Psoas muscle (tissue), 7 donors: ENCODE measurements at regions not wholly inside any gene's neighbourhood (a gene's known extent, or its start where the extent isn't known, plus 50 kb on each side); places are given as distances from the start of the nearest gene placed in this dataset.

Experiments
- ATAC-seq, 4 donors: fragments of 200-7000 bp; cut with Tn5 transposase; one replicate each; pipeline ENCODE4 v1.9.1; 2020; ENCODE audit warnings: moderate library complexity in 3 of 4, mild to moderate bottlenecking in 2 of 4
- DNase-seq, 2 donors: peaks; one replicate each; pipeline ENCODE4 v3.0.0-alpha.2; 2020
- H3K27ac ChIP-seq: fragments of 200-600 bp; one replicate; pipeline ENCODE4 v1.8.0; 2022
- H3K27me3 ChIP-seq, 3 donors: fragments of 200-600 bp in 1 of 3; one replicate each; pipeline versions ENCODE4 v1.6.1 to v1.8.0; 2013 to 2022; ENCODE audit warnings: low read length in 2 of 3, mild to moderate bottlenecking in 2 of 3, moderate library complexity in 1 of 3; ENCODE audit not compliant: insufficient read depth in 3 of 3
- H3K36me3 ChIP-seq, 2 donors: fragments of 200-600 bp in 1 of 2; one replicate each; pipeline versions ENCODE4 v1.6.1 to v1.8.0; 2013 to 2022; ENCODE audit warnings: low read depth in 1 of 2, mild to moderate bottlenecking in 1 of 2, moderate library complexity in 1 of 2; ENCODE audit not compliant: insufficient read depth in 1 of 2
- H3K4me1 ChIP-seq: fragments of 200-600 bp; one replicate; pipeline ENCODE4 v1.8.0; 2022
- H3K4me3 ChIP-seq: fragments of 200-600 bp; one replicate; pipeline ENCODE4 v1.8.0; 2022; ENCODE audit warnings: mild to moderate bottlenecking
- H3K9me3 ChIP-seq: fragments of 200-600 bp; one replicate; pipeline ENCODE4 v1.8.0; 2022
- CTCF ChIP-seq: fragments of 200-600 bp; IDR thresholded peaks from one replicate; pipeline ENCODE4 v1.8.0; 2022; ENCODE audit warnings: antibody characterized with exemption
- WGBS, 3 donors: extraction: QIAGEN DNeasy Blood & Tissue Kit; methylation state at CpG; one replicate each; pipeline versions ENCODE4 v1.1.6 to v1.1.7; 2013; 5-methylcytosine and 5-hydroxymethylcytosine counted together
- intact Hi-C, 2 donors: fragments of 100-400 bp; cut with DNase I; formaldehyde crosslinking; loops; one replicate each; pipeline versions ENCODE4 v1.11.0 to v1.14.2; 2022
- donor health status: healthy with polysubstance abuse.
- donor health status: DM: no; HTN: no; CAD: no; lungs with moderate emphysema.
- donor health status: Bipolar disorder and iron deficiency.
- donor health status: healthy.
- donor health status: DM: yes; HTN: yes; CAD: no.
- donor health status: DM: no; HTN: no; CAD: no.
- donor health status: DM: yes; HTN: yes; CAD: no.

GRCh38 chr1:22231068-22231593 is 88.2 kb upstream of the WNT4 start:
- Histone ChIP-seq H3K4me1 (no peaks in the 10 kb centered on the region), H3K9me3 (no peaks in the 10 kb centered on the region), H3K27ac (no peak overlapping the region), H3K4me3 (no peak overlapping the region), H3K36me3 (no peaks in the 10 kb centered on the region), H3K27me3 (peaks cover 0 to 10% (median 0%) of the 10 kb centered on the region in 3 donors)
- WGBS, 3 donors = 80 to 87% (median 82%) methylated on average over 3 of the region's 3 CpGs
- no peak for DNase-seq
- TF ChIP-seq CTCF = no peak
- no peak for ATAC-seq
- intact Hi-C loops = no loop called here

DNA sequence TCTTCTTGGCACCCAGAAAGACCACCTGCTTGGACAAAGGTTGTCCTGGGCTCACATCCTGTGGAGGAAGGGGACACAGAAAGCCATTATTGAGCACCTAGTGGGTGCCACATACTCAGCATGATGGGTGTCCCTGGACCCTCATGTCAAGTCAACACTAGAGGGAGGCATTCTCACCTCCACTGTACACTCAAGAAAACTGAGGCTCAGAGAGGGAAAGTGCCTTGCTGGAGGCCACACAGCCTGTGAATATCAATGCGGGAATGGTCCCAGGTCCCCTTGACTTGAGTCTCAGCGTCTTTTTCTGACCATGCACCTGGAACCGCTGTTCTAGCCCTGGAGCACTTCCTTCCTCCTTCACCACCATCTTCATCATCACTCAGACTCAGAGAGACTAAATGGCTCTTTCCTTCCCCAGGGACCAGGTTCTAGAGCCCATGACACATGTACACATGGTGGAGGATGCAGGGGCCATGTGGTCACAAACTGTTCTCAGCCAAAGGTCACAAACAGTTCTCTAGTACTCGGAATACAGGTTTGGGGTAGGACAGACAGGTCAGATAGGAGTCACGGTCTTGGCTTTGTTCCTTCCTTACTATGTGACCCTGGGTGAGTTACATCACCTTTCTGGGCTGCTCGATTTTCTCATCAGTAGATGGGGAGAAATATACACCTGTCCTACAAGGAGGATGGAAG is 89.2 kb upstream of the WNT4 start:
- intact Hi-C loops = no loop called here
- ATAC-seq (no peak), DNase-seq (peak in 1 of 2 donors; percentile 4)
- Histone ChIP-seq H3K9me3 (no peaks in the 10 kb centered on the region), H3K4me3 (no peak overlapping the region), H3K27ac (no peak overlapping the region), H3K4me1 (no peaks in the 10 kb centered on the region), H3K36me3 (no peaks in the 10 kb centered on the region), H3K27me3 (peaks cover 0 to 10% (median 0%) of the 10 kb centered on the region in 3 donors)
- no peak for TF ChIP-seq CTCF
- 71 to 77% (median 77%) methylated on average over 6 of the region's 6 CpGs for WGBS, 3 donors

DNA sequence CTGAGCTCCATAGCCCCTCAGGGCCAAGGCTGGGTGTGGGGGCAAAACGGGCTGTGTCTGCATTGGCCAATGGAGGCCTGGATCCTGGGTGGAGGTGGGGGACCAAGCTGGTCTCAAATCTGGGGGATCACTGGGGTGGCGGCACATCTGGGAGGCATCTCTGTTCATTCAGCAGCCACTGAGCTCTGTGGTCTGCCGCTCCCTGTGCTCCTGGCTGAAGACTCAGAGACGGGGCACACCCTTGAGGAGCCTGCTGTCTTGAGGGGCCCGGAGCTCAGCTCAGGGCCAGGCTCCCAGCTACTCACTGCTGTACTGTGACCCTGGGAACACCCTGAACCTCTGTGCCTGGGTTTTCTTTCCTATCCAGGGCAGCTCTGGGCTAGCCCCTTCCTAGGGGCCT is 90.3 kb upstream of the WNT4 start:
- Histone ChIP-seq H3K4me3 (no peak overlapping the region), H3K9me3 (no peaks in the 10 kb centered on the region), H3K27me3 (peaks cover 0 to 10% (median 0%) of the 10 kb centered on the region in 3 donors), H3K4me1 (no peaks in the 10 kb centered on the region), H3K27ac (no peak overlapping the region), H3K36me3 (no peaks in the 10 kb centered on the region)
- intact Hi-C loops = no loop called here
- WGBS, 3 donors = 93 to 100% (median 96%) methylated on average over 5 of the region's 5 CpGs
- ATAC-seq (no peak), DNase-seq (peak in 1 of 2 donors; percentile 32)
- no peak for TF ChIP-seq CTCF

DNA sequence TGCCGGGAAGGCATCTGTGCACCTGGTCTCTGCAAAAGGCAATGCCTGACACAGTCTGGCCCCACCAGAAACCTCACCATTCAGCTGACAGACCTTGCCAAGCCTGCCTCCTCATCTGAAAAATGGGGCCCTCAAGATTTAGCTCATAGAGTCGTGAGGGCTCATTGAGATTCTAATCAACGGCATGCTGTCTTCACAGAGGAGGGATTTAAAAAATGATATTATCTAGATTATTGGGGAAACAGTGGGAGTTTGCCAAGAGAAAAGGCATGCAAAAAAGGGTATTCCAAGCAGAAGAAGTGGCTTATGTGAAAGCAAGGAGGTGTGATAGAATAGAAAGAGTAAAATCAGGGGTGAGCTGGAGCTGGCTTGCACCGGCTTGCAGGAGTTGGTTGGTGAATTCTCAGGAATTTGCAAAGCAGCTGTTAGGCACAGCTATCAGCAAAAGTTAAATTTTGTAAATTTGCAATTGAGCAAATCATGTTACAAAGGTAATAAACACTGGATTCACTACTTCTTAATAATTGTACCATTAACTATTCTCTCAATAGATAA is 91.7 kb upstream of the WNT4 start:
- intact Hi-C loops = no loop called here
- no peaks in the 10 kb centered on the region for H3K4me1 ChIP-seq
- H3K27me3 ChIP-seq = peaks cover 0 to 10% (median 0%) of the 10 kb centered on the region in 3 donors
- DNase-seq (peak in 1 of 2 donors; percentile 1), ATAC-seq (no peak)
- no peak overlapping the region for H3K4me3 ChIP-seq
- no peaks in the 10 kb centered on the region for H3K36me3 ChIP-seq
- 35 to 47% (median 42%) methylated on average over 4 of the region's 4 CpGs for WGBS, 3 donors
- no peak for TF ChIP-seq CTCF
- H3K27ac ChIP-seq = no peak overlapping the region
- H3K9me3 ChIP-seq = no peaks in the 10 kb centered on the region
